Endothelial cell of umbilical vein (primary cell): ENCODE measurements at regions not wholly inside any gene's neighbourhood (a gene's known extent, or its start where the extent isn't known, plus 50 kb on each side); places are given as distances from the start of the nearest gene placed in this dataset.

Experiments used
- BruUV-seq: library from RNA; stranded (reverse); fragments of 400-500 nt; replicated peaks from 2 replicates; lab custom pipeline; 2021; lab: Mats Ljungman, UMichigan
- CTCF ChIA-PET: fragments of 300-600, 350-600 bp; sonication (Branson Sonifier 250); formaldehyde crosslinking; loops from one replicate; lab custom pipeline; 2021; ENCODE audit warnings: antibody characterized with exemption, inconsistent platforms; lab: Charles Lee
- POLR2A ChIA-PET: fragments of 300-600, 350-600 bp; sonication (Branson Sonifier 250); formaldehyde crosslinking; loops from one replicate; lab custom pipeline; 2021; ENCODE audit warnings: antibody characterized with exemption, inconsistent platforms; lab: Charles Lee
- DNase-seq: peaks from one replicate; pipeline ENCODE4 v3.0.0-alpha.2; 2011; ENCODE audit warnings: low read depth, low spot score
- FAIRE-seq: peaks from 2 replicates; lab custom pipeline; 2011; peaks lifted over from hg19 to GRCh38; lab: Jason Lieb, UNC
- H2AFZ ChIP-seq: 2 replicates; pipeline ENCODE4 v1.6.0; 2012; ENCODE audit warnings: low read depth, low read length, control low read depth, inconsistent platforms
- H3K27ac ChIP-seq: 2 replicates; pipeline ENCODE4 v1.5.1; 2011; ENCODE audit warnings: low read depth, mild to moderate bottlenecking, control low read depth, low read length, moderate library complexity; ENCODE audit not compliant: insufficient read depth
- H3K27me3 ChIP-seq, 2 experiments: 2 replicates each; pipeline versions ENCODE4 v1.6.0 to v1.6.1; 2011; ENCODE audit warnings: low read length in 2 of 2, mixed read lengths in 1 of 2; ENCODE audit not compliant: control insufficient read depth in 2 of 2, insufficient read depth in 2 of 2
- H3K36me3 ChIP-seq, 2 experiments: 2 replicates in 1 of 2; 3 replicates in 1 of 2; pipeline ENCODE4 v1.5.1; 2011; ENCODE audit warnings: low read length in 2 of 2, mild to moderate bottlenecking in 1 of 2, moderate library complexity in 1 of 2; ENCODE audit not compliant: control insufficient read depth in 2 of 2, insufficient read depth in 2 of 2; ENCODE audit errors: extremely low read depth in 1 of 2
- H3K4me1 ChIP-seq: 3 replicates; pipeline ENCODE4 v1.5.1; 2011; ENCODE audit warnings: mild to moderate bottlenecking, low read length; ENCODE audit not compliant: control insufficient read depth, insufficient read depth; ENCODE audit errors: extremely low read depth
- H3K4me2 ChIP-seq: 2 replicates; pipeline ENCODE4 v1.6.1; 2011; ENCODE audit warnings: low read length, control low read depth, mixed read lengths; ENCODE audit not compliant: insufficient read depth
- H3K4me3 ChIP-seq, 3 experiments: fragments of 200-600 bp in 1 of 3; sonication (generic), shearing (Covaris generic) in 1 of 3; replicated peaks in 1 of 3; 2 replicates each; pipeline ENCODE4 v1.5.1; 2011 to 2016; ENCODE audit warnings: control low read depth in 3 of 3, low read length in 3 of 3, mild to moderate bottlenecking in 2 of 3, inconsistent platforms in 1 of 3, low read depth in 1 of 3, moderate library complexity in 1 of 3; ENCODE audit not compliant: insufficient read depth in 1 of 3
- H3K79me2 ChIP-seq: 2 replicates; pipeline ENCODE4 v1.6.0; 2012; ENCODE audit warnings: low read length, inconsistent platforms; ENCODE audit not compliant: control insufficient read depth, insufficient read depth
- H3K9ac ChIP-seq: replicated peaks from 2 replicates; pipeline ENCODE3; 2011; ENCODE audit warnings: low read length, control low read depth; ENCODE audit not compliant: insufficient read depth; ENCODE audit errors: extremely low read depth
- H3K9me1 ChIP-seq: replicated peaks from 3 replicates; pipeline ENCODE4 v1.6.0; 2011; ENCODE audit warnings: mild to moderate bottlenecking, low read length; ENCODE audit not compliant: control insufficient read depth, insufficient read depth; ENCODE audit errors: extremely low read depth
- H3K9me3 ChIP-seq: replicated peaks from 2 replicates; pipeline ENCODE4 v1.5.1; 2012; ENCODE audit warnings: low read length, inconsistent platforms; ENCODE audit not compliant: control insufficient read depth, insufficient read depth
- H4K20me1 ChIP-seq: replicated peaks from 2 replicates; pipeline ENCODE3; 2011; ENCODE audit warnings: mild to moderate bottlenecking, low read length; ENCODE audit not compliant: control insufficient read depth, insufficient read depth; ENCODE audit errors: extremely low read depth
- CTCF ChIP-seq, 2 donors: IDR thresholded peaks; 1 replicate in 1 of 2; 2 replicates in 1 of 2; pipeline ENCODE4 v1.5.1; 2011; ENCODE audit warnings: low read length in 2 of 2, mild to moderate bottlenecking in 2 of 2, moderate library complexity in 2 of 2, control low read depth in 1 of 2, inconsistent platforms in 1 of 2, low read depth in 1 of 2; ENCODE audit not compliant: insufficient read depth in 1 of 2; ENCODE audit errors: extremely low read depth in 1 of 2
- EZH2 ChIP-seq: IDR thresholded peaks from 2 replicates; pipeline ENCODE4 v1.6.1; 2012; ENCODE audit warnings: borderline replicate concordance, low read depth, mild to moderate bottlenecking, moderate library complexity, low read length, inconsistent platforms; ENCODE audit not compliant: severe bottlenecking
- FOS ChIP-seq: IDR thresholded peaks from 2 replicates; pipeline ENCODE4 v1.6.1; 2011; ENCODE audit warnings: mild to moderate bottlenecking, low read length, moderate library complexity, borderline replicate concordance; ENCODE audit not compliant: insufficient read depth
- GATA2 ChIP-seq: IDR thresholded peaks from 2 replicates; pipeline ENCODE4 v1.7.0; 2011; ENCODE audit warnings: low read depth, mild to moderate bottlenecking, moderate library complexity, mixed read lengths, low read length; ENCODE audit not compliant: insufficient read length, insufficient read depth
- JUN ChIP-seq: IDR thresholded peaks from 2 replicates; pipeline ENCODE4 v1.6.1; 2011; ENCODE audit warnings: borderline replicate concordance, low read depth; ENCODE audit not compliant: insufficient read length, insufficient read depth
- MAX ChIP-seq: IDR thresholded peaks from 2 replicates; pipeline ENCODE4 v1.6.1; 2011; ENCODE audit not compliant: insufficient read depth, insufficient read length
- MYC ChIP-seq: IDR thresholded peaks from one replicate; pipeline ENCODE4 v1.6.1; 2011; ENCODE audit warnings: mild to moderate bottlenecking, low read depth, low read length
- POLR2A ChIP-seq: IDR thresholded peaks from 2 replicates; pipeline ENCODE4 v1.6.1; 2012; ENCODE audit warnings: low read depth, mild to moderate bottlenecking, control low read depth, low read length
- POLR2AphosphoS5 ChIP-seq: IDR thresholded peaks from 2 replicates; pipeline ENCODE4 v1.6.1; 2012; ENCODE audit warnings: low read depth, mild to moderate bottlenecking, control low read depth, low read length, moderate library complexity; ENCODE audit not compliant: insufficient read depth
- dilution Hi-C: fragments of 300-500 bp; cut with MboI; formaldehyde crosslinking; loops from one replicate; pipeline ENCODE4 v1.15.0; 2019; ENCODE audit warnings: low sequenced_read_pairs; ENCODE audit not compliant: extremely low pct_ligation_motif_present
- intact Hi-C: fragments of 100-400 bp; cut with micrococcal nuclease; formaldehyde crosslinking; loops from one replicate; pipeline ENCODE4 v1.10.0; 2022

- dilution Hi-C loops = no loop called here
- H3K27me3 ChIP-seq = no peaks in the 10 kb centered on the region
- no peak for FAIRE-seq
- H4K20me1 ChIP-seq = no peaks in the 10 kb centered on the region
- DNase-seq = no peak
- no peaks in the 10 kb centered on the region for H3K4me1 ChIP-seq
- H3K9me1 ChIP-seq = no peaks in the 10 kb centered on the region
- H3K79me2 ChIP-seq = no peaks in the 10 kb centered on the region
- no peak for TF ChIP-seq MAX
- TF ChIP-seq POLR2A = no peak
- no peak for TF ChIP-seq POLR2AphosphoS5
- TF ChIP-seq MYC = no peak
- TF ChIP-seq EZH2 = no peak
- no peak for TF ChIP-seq FOS
- TF ChIP-seq JUN = no peak
- TF ChIP-seq CTCF (IDR thresholded peaks at IDR 0.05; ENCODE audit: extremely low read depth in 1 of 2, insufficient read depth in 1 of 2, low read depth in 1 of 2, low read length in 2 of 2) = no peak
- TF ChIP-seq GATA2 = no peak
- H2AFZ ChIP-seq = no peak overlapping the region
- no peak overlapping the region for H3K4me3 ChIP-seq
- no peaks in the 10 kb centered on the region for H3K36me3 ChIP-seq
- H3K4me2 ChIP-seq = no peak overlapping the region
- ChIA-PET CTCF (no interaction called here), POLR2A (no interaction called here)
- intact Hi-C loops = no loop called here
- no peak overlapping the region for H3K9ac ChIP-seq
- BruUV-seq = no TSS peak
- no peak overlapping the region for H3K27ac ChIP-seq
- no peaks in the 10 kb centered on the region for H3K9me3 ChIP-seq
These were observed 148.9 kb upstream of the FGF16 start for GRCh38 chrX:77298296-77298695.
